NCI-H1105 treated with DMSO at 0.1 percent for 48 hours (cell line): ENCODE measurements at regions not wholly inside any gene's neighbourhood (a gene's known extent, or its start where the extent isn't known, plus 50 kb on each side); places are given as distances from the start of the nearest gene placed in this dataset.
"Not testable (repeated sequence)": the region's sequence is repeated elsewhere in the genome, so short reads cannot be mapped to it uniquely, and the experiment has no call there.

ENCODE experiments used
- DNase-seq: peaks from one replicate; lab custom pipeline; 2025; lab: John Stamatoyannopoulos, UW

GRCh38 chr22:33139937-33140336, 81.8 kb upstream of the SYN3 start:
- DNase-seq, result no peak

- DNase-seq, result not testable (repeated sequence)
Measured at GRCh38 chr22:33138333-33138732, 80.2 kb upstream of the SYN3 start.

DNA sequence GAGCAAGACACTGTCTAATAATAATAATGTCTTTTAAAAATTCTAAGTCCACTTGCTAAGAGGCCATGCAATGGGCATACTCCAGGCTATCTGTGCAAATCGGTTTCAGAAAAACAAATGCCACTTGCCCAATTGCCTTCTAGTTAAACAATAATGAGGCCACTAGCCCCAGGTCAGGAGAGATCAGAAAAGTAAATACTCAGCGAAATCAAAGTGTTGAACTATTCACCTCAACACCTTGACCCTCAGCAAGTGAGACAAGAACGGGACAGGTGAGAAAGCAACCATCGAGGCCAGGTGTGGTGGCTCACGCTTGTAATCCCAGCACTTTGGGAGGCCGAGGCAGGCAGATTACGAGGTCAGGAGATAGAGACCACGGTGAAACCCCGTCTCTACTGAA, 72.3 kb upstream of the SYN3 start:
- DNase-seq, result no peak

DNA sequence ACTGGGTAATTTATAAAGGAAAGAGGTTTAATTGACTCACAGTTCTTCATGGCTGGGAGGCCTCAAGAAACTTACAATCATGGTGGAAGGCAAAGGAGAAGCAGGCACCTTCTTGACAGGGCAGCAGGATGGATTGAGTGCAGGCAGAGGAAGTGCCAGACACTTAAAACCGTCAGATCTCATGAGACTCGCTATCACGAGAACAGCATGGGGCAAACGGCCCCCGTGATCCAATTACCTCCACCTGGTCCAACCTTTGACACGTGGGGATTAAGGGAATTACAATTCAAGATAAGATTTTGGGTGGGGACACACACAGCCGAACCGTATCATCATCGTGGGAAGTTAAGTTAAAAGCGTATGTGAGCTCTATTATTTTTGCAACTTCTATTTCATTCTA, 71.4 kb upstream of the SYN3 start:
- DNase-seq, result no peak

- peak; percentile 6 for DNase-seq
Measured at GRCh38 chr22:33126881-33127280, 68.7 kb upstream of the SYN3 start.

GRCh38 chr22:33124471-33124870, 66.3 kb upstream of the SYN3 start:
- DNase-seq, result no peak

DNA sequence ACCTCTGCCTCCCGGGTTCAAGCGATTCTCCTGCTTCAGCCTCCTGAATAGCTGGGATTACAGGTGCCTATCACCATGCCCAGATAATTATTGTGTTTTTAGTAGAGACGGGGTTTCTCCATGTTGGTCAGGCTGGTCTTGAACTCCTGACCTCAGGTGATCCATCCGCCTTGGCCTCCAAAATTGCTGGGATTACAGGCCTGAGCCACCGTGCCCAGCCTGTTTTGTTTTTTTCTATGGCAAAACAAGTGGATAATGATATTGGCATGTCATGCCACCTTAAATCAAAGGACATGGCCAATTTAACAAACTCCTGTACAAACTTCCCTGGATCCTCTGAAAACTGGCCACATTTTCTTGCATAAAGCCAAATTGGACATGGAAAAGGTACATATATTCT, 64.3 kb upstream of the SYN3 start:
- not testable (repeated sequence) for DNase-seq

DNA sequence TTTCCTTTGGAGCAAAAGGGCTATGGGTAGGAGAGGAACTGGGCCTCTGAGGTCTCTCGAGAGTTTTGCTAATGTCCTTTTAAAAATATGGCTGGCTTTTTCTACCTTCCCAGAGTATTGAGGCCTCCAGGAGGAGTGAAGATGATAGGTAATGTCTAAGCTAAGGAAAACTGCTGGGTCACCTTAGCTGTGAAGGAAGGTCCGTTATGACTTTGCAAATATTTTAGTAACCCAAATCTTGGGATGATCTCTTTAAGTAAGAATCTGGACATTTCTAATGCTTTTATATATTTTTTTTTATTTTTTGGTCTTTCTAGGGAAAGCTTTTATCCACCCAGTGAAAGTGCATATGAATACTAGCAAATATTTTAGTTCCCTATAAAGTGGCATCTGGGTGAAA, 60.9 kb upstream of the SYN3 start:
- no peak for DNase-seq

DNA sequence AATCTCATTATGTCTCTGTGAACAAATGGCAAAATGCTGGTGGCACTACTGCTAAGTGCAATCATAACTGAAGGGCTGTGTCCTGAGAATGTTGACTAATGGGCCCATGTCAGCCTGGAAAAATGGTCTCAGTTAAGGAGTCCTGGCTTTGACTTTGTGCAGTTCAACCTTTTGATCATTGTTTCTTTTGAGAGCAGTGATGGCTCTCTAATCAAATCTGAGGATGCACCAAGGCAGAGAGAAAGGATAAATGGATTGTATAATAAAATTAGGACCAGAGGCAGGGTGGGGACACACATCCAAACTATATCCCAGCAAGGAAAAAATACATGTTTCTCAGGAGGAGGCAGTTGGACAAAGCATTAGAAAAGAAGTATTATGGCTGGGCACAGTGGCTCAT, 59.6 kb upstream of the SYN3 start:
- no peak for DNase-seq

DNA sequence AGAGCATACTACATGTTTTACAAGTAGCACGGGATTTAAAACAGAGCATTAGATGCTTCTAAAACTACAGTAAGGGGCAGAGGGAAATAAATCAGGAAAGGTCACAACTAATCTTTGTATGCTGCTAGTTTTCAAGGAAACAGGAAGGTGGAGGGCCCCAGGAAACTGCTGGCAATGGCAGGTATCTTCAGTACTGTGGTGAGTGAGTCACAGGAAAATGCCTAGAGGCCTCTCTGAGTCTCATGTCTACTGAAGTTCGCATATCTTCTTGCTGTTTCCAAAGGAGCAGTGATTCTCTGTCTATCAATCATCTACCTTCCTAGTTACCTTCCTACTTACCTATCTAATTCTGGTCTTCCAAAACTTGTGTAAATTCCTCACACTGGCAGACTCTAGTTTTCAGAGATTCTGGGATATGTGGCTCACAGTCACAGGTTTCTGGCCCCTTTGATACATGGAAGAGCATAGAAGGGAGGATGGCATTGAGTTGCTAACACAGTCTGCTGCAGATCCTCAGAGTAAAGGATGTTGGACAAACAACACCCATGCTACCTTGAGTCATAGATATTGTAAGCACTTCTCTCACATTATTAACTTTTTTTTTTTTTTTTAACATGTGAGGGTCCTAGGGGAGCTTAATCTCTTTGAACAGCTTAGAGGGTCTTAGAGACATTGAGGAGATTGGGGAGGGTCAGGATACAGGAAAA, 58.8 kb upstream of the SYN3 start:
- DNase-seq, result no peak

- DNase-seq, result no peak
Measured at GRCh38 chr22:33114565-33114964, 56.4 kb upstream of the SYN3 start.

DNA sequence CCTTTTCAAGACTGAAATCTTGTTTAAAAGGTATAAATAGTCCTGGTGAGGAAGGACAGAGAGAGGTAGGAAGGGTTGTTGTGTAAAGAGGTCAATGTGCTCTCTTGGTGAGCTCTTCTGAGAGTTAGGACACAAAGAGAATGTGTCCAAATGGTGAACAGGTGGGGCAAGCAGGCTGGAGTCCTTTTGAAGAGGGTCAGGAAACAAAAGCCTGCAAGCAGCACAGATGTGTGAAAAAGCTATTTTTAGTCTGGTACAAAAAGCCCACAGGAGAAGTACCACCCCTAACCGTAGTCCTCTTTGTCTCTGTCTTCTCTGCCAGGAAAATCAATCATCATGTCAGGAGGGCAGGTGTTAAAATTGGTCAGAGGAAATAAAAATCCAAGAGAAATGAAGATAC, 54.4 kb upstream of the SYN3 start:
- peak; percentile 89 for DNase-seq

- no peak for DNase-seq
Measured at GRCh38 chr22:33111491-33111890, 53.3 kb upstream of the SYN3 start.

- no peak for DNase-seq
Measured at GRCh38 chr22:33110562-33111163, 52.5 kb upstream of the SYN3 start.

DNA sequence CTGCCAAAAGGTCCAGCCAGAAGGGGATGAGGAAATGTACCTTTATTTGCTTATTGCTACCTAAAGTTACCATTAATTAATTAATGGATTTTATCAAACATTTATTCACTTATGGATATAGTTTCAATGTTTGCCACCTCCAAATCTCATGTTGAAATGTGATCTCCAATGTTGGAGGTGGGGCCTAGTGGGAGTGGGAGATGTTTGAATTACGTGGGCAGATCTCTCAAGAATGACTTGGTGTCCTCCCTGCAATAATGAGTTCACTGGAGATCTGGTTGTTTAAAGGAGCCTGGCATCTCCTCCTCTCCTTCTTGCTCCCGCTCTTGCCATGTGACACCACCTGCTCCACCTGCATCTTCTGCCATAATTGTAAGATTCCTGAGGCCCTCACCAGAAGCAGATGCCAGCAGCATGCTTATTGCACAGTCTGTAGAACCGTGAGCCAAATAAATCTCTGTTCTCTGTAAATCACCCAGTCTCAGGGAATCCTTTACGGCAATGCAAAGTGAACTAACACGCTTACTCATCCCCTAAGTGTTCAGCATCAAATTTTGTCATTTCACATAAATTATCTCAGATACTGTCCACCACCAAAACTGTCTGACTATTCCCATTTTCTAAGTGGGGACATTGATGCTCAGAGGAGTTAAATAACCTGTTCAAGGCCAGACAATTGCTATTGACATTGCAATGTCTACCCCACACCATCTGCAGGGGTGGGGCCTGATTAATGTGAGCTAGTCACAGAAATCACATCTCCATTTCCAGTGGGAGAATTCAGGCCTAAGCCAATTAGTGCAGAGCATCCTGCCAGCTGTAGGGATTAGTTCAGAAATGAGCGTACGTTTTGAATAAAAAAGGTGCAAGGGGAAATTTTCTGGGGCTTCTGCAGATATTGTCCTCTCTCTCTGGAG, 51.6 kb upstream of the SYN3 start:
- DNase-seq, result no peak

- no peak for DNase-seq
Measured at GRCh38 chr22:33108037-33108436, 49.9 kb upstream of the SYN3 start.
